ENCODE measurements at regions not wholly inside any gene's neighbourhood (a gene's known extent, or its start where the extent isn't known, plus 50 kb on each side); places are given as distances from the start of the nearest gene placed in this dataset.

DNA sequence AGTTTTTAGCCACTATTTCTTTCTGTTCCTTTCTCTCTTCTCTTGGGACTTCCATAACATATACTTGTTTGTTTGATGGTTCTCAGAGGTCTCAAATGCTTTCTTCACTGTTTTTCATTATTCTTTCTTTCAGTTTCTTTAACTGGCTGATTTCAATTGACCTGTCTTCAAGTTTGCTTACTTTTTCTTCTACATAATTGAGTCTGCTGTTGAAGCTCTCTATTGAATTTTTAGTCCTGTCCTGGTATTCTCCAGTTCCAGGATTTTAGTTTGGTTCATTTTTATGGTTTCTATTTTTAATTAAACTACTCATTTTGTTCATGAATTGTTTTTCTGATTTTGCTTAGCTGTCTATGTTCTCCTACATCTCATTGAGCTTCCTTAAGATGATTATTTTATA lies 1305.3 kb upstream of the CELF2 start:
- no peak overlapping the region for H3K4me2 ChIP-seq (ENCODE audit: low read length)
- H3K4me3 ChIP-seq (ENCODE audit: low read length) = no peak overlapping the region
- no peaks in the 10 kb centered on the region for H3K79me2 ChIP-seq (ENCODE audit: control insufficient read depth, low read length)
- no peaks in the 10 kb centered on the region for H3K36me3 ChIP-seq (ENCODE audit: control insufficient read depth, low read length)
- peaks cover 16% of the 10 kb centered on the region; the same call in 1 of the 2 replicates for H3K9me3 ChIP-seq (ENCODE audit: control insufficient read depth, insufficient read depth, low read length)
- TF ChIP-seq, protein P1, sequence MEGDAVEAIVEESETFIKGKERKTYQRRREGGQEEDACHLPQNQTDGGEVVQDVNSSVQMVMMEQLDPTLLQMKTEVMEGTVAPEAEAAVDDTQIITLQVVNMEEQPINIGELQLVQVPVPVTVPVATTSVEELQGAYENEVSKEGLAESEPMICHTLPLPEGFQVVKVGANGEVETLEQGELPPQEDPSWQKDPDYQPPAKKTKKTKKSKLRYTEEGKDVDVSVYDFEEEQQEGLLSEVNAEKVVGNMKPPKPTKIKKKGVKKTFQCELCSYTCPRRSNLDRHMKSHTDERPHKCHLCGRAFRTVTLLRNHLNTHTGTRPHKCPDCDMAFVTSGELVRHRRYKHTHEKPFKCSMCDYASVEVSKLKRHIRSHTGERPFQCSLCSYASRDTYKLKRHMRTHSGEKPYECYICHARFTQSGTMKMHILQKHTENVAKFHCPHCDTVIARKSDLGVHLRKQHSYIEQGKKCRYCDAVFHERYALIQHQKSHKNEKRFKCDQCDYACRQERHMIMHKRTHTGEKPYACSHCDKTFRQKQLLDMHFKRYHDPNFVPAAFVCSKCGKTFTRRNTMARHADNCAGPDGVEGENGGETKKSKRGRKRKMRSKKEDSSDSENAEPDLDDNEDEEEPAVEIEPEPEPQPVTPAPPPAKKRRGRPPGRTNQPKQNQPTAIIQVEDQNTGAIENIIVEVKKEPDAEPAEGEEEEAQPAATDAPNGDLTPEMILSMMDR (IDR thresholded peaks at IDR 0.05; ENCODE audit: low read depth, low read length, poor library complexity, severe bottlenecking) = no peak
- TF ChIP-seq EZH2phosphoT487 (IDR thresholded peaks at IDR 0.05; ENCODE audit: borderline replicate concordance, low read length) = no peak
- H4K20me1 ChIP-seq (ENCODE audit: control insufficient read depth, insufficient read depth, low read depth, low read length) = no peaks in the 10 kb centered on the region
- H3K4me1 ChIP-seq (ENCODE audit: control insufficient read depth, low read length) = peaks cover 20% of the 10 kb centered on the region
- H3K27me3 ChIP-seq (ENCODE audit: control insufficient read depth, low read length) = no peaks in the 10 kb centered on the region
- no peaks in the 10 kb centered on the region for H3F3A ChIP-seq (ENCODE audit: control insufficient read depth, insufficient read depth)
- H3K27ac ChIP-seq (ENCODE audit: low read depth, low read length) = no peak overlapping the region
- no peaks in the 10 kb centered on the region for H3K9me2 ChIP-seq (replicated peaks; ENCODE audit: control insufficient read depth, low read length)

DNA sequence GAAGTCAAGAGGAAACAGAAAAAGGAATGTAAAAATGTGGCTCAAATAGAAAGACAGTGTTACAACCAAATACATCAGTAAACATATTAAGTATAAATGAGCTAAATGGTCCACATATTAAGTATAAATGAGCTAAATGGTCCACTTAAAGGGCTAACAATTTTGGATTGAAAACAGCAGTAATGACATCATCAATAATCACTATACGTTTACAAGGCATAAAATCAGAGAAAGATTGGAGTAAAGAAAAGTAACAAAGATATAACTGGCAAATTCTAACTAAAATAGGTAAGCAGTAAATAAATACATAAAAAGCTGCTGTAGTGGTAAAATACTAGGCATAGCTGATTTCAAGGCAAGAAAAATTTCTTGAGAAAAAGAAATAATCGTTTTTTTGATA lies 1298.4 kb upstream of the CELF2 start:
- Histone ChIP-seq H3K27me3 (ENCODE audit: control insufficient read depth, low read length) (no peaks in the 10 kb centered on the region), H3K27ac (ENCODE audit: low read depth, low read length) (no peak overlapping the region), H4K20me1 (ENCODE audit: control insufficient read depth, insufficient read depth, low read depth, low read length) (no peaks in the 10 kb centered on the region)

DNA sequence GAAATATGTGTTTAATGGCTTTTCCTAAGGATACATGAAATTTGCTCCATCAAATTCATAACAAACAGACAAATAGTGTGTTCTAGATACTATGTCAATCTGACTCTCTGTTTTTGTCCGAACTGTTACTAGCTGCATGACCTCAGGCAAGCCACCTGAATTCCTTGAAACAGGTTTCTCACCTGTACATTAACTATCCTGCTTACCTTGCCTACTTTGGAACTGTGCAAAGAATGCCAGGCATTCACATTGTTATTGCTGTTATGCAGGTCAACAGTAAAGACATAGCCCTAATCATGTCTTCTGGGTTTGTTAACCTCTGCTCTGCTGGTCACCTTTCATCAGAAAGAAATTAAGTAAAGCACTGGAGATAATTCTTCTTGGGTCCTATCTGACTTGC lies 1283.9 kb upstream of the CELF2 start:
- no peaks in the 10 kb centered on the region for H3K4me1 ChIP-seq (ENCODE audit: control insufficient read depth, low read length)
- H3K27ac ChIP-seq (ENCODE audit: low read depth, low read length) = no peak overlapping the region
- TF ChIP-seq, protein P1 (IDR thresholded peaks at IDR 0.05; ENCODE audit: low read depth, low read length, poor library complexity, severe bottlenecking) = no peak
- TF ChIP-seq EZH2phosphoT487 (IDR thresholded peaks at IDR 0.05; ENCODE audit: borderline replicate concordance, low read length) = no peak
- no peaks in the 10 kb centered on the region for H3K9me2 ChIP-seq (replicated peaks; ENCODE audit: control insufficient read depth, low read length)
- H3K9me3 ChIP-seq (ENCODE audit: control insufficient read depth, insufficient read depth, low read length) = no peaks in the 10 kb centered on the region
- no peaks in the 10 kb centered on the region for H3F3A ChIP-seq (ENCODE audit: control insufficient read depth, insufficient read depth)
- no peaks in the 10 kb centered on the region for H3K79me2 ChIP-seq (ENCODE audit: control insufficient read depth, low read length)
- no peaks in the 10 kb centered on the region for H3K27me3 ChIP-seq (ENCODE audit: control insufficient read depth, low read length)
- no peak overlapping the region for H3K4me2 ChIP-seq (ENCODE audit: low read length)
- no peak overlapping the region for H3K4me3 ChIP-seq (ENCODE audit: low read length)
- H4K20me1 ChIP-seq (ENCODE audit: control insufficient read depth, insufficient read depth, low read depth, low read length) = no peaks in the 10 kb centered on the region
- no peaks in the 10 kb centered on the region for H3K36me3 ChIP-seq (ENCODE audit: control insufficient read depth, low read length)

More for the DNA sequence above, 1298.4 kb upstream of the CELF2 start:
- H3K36me3 ChIP-seq (ENCODE audit: control insufficient read depth, low read length) = no peaks in the 10 kb centered on the region
- no peak overlapping the region for H3K4me3 ChIP-seq (ENCODE audit: low read length)
- no peak for TF ChIP-seq EZH2phosphoT487 (IDR thresholded peaks at IDR 0.05; ENCODE audit: borderline replicate concordance, low read length)
- H3K9me3 ChIP-seq (ENCODE audit: control insufficient read depth, insufficient read depth, low read length) = no peaks in the 10 kb centered on the region
- H3K79me2 ChIP-seq (ENCODE audit: control insufficient read depth, low read length) = no peaks in the 10 kb centered on the region
- no peaks in the 10 kb centered on the region for H3K9me2 ChIP-seq (replicated peaks; ENCODE audit: control insufficient read depth, low read length)
- H3F3A ChIP-seq (ENCODE audit: control insufficient read depth, insufficient read depth) = no peaks in the 10 kb centered on the region
- H3K4me1 ChIP-seq (ENCODE audit: control insufficient read depth, low read length) = no peaks in the 10 kb centered on the region
- no peak overlapping the region for H3K4me2 ChIP-seq (ENCODE audit: low read length)

DNA sequence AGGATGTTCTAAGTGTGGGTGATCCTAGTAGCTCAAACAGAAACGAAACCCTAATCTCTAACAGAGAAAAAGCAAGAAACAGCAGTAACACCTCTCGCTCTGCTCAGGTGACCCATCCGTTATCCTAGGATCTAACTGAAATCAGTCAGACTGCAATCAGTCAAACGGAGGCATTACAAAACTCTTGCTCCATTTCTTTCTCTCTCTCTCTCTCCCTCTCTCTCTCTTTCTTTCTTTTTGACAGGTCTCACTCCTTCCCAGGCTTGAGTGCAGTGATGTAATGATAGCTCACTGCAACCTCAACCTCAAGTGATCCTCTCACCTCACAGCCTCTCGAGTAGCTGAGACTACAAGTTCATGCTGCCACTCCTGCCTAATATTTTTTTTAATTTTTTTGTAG lies 1283.5 kb upstream of the CELF2 start:
- Histone ChIP-seq H3K79me2 (ENCODE audit: control insufficient read depth, low read length) (no peaks in the 10 kb centered on the region), H3K9me2 (replicated peaks; ENCODE audit: control insufficient read depth, low read length) (no peaks in the 10 kb centered on the region), H3K4me1 (ENCODE audit: control insufficient read depth, low read length) (no peaks in the 10 kb centered on the region), H3K36me3 (ENCODE audit: control insufficient read depth, low read length) (no peaks in the 10 kb centered on the region), H3K27ac (ENCODE audit: low read depth, low read length) (no peak overlapping the region), H3K27me3 (ENCODE audit: control insufficient read depth, low read length) (no peaks in the 10 kb centered on the region), H4K20me1 (ENCODE audit: control insufficient read depth, insufficient read depth, low read depth, low read length) (no peaks in the 10 kb centered on the region), H3K9me3 (ENCODE audit: control insufficient read depth, insufficient read depth, low read length) (no peaks in the 10 kb centered on the region), H3F3A (ENCODE audit: control insufficient read depth, insufficient read depth) (no peaks in the 10 kb centered on the region), H3K4me3 (ENCODE audit: low read length) (no peak overlapping the region), H3K4me2 (ENCODE audit: low read length) (no peak overlapping the region)
- no peak for TF ChIP-seq EZH2phosphoT487 (IDR thresholded peaks at IDR 0.05; ENCODE audit: borderline replicate concordance, low read length)
- TF ChIP-seq, protein P1 (IDR thresholded peaks at IDR 0.05; ENCODE audit: low read depth, low read length, poor library complexity, severe bottlenecking) = no peak

Measured in DOHH2 (cell line).